Activated CD8-positive, alpha-beta T cell treated with anti-CD3 and anti-CD28 coated beads, Interleukin-2, amount 10 ng/mL, durations not matched to agents 7 days and 5 days (primary cell): ENCODE measurements at regions not wholly inside any gene's neighbourhood (a gene's known extent, or its start where the extent isn't known, plus 50 kb on each side); places are given as distances from the start of the nearest gene placed in this dataset.
A peak's percentile ranks its signal among the peaks of the same experiment; 100 is the strongest.

Experiments used
- ATAC-seq: fragments of 150-1000 bp; cut with Tn5 transposase; one replicate; pipeline ENCODE4 v1.10.0; 2021; ENCODE audit warnings: moderate library complexity
- CTCF ChIA-PET: fragments of 350-600 bp; sonication (Branson Sonifier 250); formaldehyde crosslinking; loops from one replicate; lab custom pipeline; 2021; ENCODE audit warnings: antibody characterized with exemption; lab: Charles Lee
- POLR2A ChIA-PET: fragments of 350-600 bp; sonication (Branson Sonifier 250); formaldehyde crosslinking; loops from one replicate; lab custom pipeline; 2021; ENCODE audit warnings: antibody characterized with exemption; lab: Charles Lee
- DNase-seq: peaks from one replicate; pipeline ENCODE4 v3.0.0-alpha.2; 2020
- H3K27ac Mint-ChIP-seq: one replicate; pipeline ENCODE4 v1.8.0; 2021; ENCODE audit warnings: mild to moderate bottlenecking, mixed read lengths
- H3K27me3 Mint-ChIP-seq: one replicate; pipeline ENCODE4 v1.8.0; 2021; ENCODE audit warnings: low read depth, mixed read lengths
- H3K36me3 Mint-ChIP-seq: one replicate; pipeline ENCODE4 v1.8.0; 2021; ENCODE audit warnings: low read depth, mixed read lengths
- H3K4me1 Mint-ChIP-seq: one replicate; pipeline ENCODE4 v1.8.0; 2021; ENCODE audit warnings: low read depth, mixed read lengths
- H3K4me3 Mint-ChIP-seq: one replicate; pipeline ENCODE4 v1.8.0; 2021; ENCODE audit warnings: mild to moderate bottlenecking, mixed read lengths
- H3K9me3 Mint-ChIP-seq: one replicate; pipeline ENCODE4 v1.8.0; 2022; ENCODE audit warnings: mixed read lengths; ENCODE audit not compliant: insufficient read depth

- H3K4me1 Mint-ChIP-seq = peaks cover under 1% of the 10 kb centered on the region
- ATAC-seq (no peak), DNase-seq (no peak)
- ChIA-PET CTCF (interaction anchor here (1.3 to 10.7 kb wide), 2 partner anchors 9 to 64 kb away, joined by 3 to 163 read pairs; no protein-coding TSS in a partner anchor), POLR2A (no interaction called here)
- H3K27me3 Mint-ChIP-seq = peaks cover 44% of the 10 kb centered on the region
- H3K36me3 Mint-ChIP-seq = no peaks in the 10 kb centered on the region
- no peak overlapping the region for H3K4me3 Mint-ChIP-seq
- no peaks in the 10 kb centered on the region for H3K9me3 Mint-ChIP-seq
- H3K27ac Mint-ChIP-seq = no peak overlapping the region
Observed at GRCh38 chr15:89421219-89421618, 75.2 kb downstream of the RHCG start.

- H3K9me3 Mint-ChIP-seq = no peaks in the 10 kb centered on the region
- no peak overlapping the region for H3K4me3 Mint-ChIP-seq
- CTCF ChIA-PET = interaction anchor here (0.9 to 10.7 kb wide), 6 partner anchors 9 to 62 kb away, joined by 3 to 163 read pairs (median 4); no protein-coding TSS in a partner anchor
- DNase-seq = peak; percentile 76
- peak; percentile 68 for ATAC-seq
- H3K27me3 Mint-ChIP-seq = peaks cover 59% of the 10 kb centered on the region
- no peak overlapping the region for H3K27ac Mint-ChIP-seq
- POLR2A ChIA-PET = no interaction called here
- H3K4me1 Mint-ChIP-seq = peaks cover 3% of the 10 kb centered on the region
- no peaks in the 10 kb centered on the region for H3K36me3 Mint-ChIP-seq
Observed at GRCh38 chr15:89419370-89419984, 76.9 kb downstream of the RHCG start.

GRCh38 chr15:89417206-89417725, 79.1 kb downstream of the RHCG start:
- ATAC-seq (no peak), DNase-seq (no peak)
- peaks cover 3% of the 10 kb centered on the region for H3K4me1 Mint-ChIP-seq
- ChIA-PET POLR2A (no interaction called here), CTCF (interaction anchor here (0.7 to 10.7 kb wide), 10 partner anchors 10 to 60 kb away, joined by 3 to 163 read pairs (median 4); no protein-coding TSS in a partner anchor)
- peaks cover 71% of the 10 kb centered on the region for H3K27me3 Mint-ChIP-seq
- H3K9me3 Mint-ChIP-seq = no peaks in the 10 kb centered on the region
- no peak overlapping the region for H3K27ac Mint-ChIP-seq
- no peaks in the 10 kb centered on the region for H3K36me3 Mint-ChIP-seq
- no peak overlapping the region for H3K4me3 Mint-ChIP-seq

GRCh38 chr15:89416339-89417183, 79.8 kb downstream of the RHCG start:
- H3K4me3 Mint-ChIP-seq = no peak overlapping the region
- ATAC-seq (peak; percentile 82), DNase-seq (peak; percentile 84)
- ChIA-PET POLR2A (no interaction called here), CTCF (interaction anchor here (0.7 to 10.7 kb wide), 10 partner anchors 10 to 59 kb away, joined by 3 to 163 read pairs (median 4); no protein-coding TSS in a partner anchor)
- no peaks in the 10 kb centered on the region for H3K9me3 Mint-ChIP-seq
- H3K27ac Mint-ChIP-seq = no peak overlapping the region
- H3K36me3 Mint-ChIP-seq = no peaks in the 10 kb centered on the region
- H3K4me1 Mint-ChIP-seq = peaks cover 5% of the 10 kb centered on the region
- H3K27me3 Mint-ChIP-seq = peaks cover 75% of the 10 kb centered on the region

- CTCF ChIA-PET = interaction anchor here (0.8 to 10.7 kb wide), 4 partner anchors 9 to 57 kb away, joined by 3 to 163 read pairs (median 4); no protein-coding TSS in a partner anchor
- DNase-seq (no peak), ATAC-seq (no peak)
- POLR2A ChIA-PET = no interaction called here
- no peak overlapping the region for H3K4me3 Mint-ChIP-seq
- peaks cover 14% of the 10 kb centered on the region for H3K4me1 Mint-ChIP-seq
- no peaks in the 10 kb centered on the region for H3K9me3 Mint-ChIP-seq
- no peak overlapping the region for H3K27ac Mint-ChIP-seq
- no peaks in the 10 kb centered on the region for H3K36me3 Mint-ChIP-seq
- H3K27me3 Mint-ChIP-seq = peaks cover 77% of the 10 kb centered on the region
Observed at GRCh38 chr15:89414571-89414970, 79.9 kb upstream of the POLG start.

- POLR2A ChIA-PET = no interaction called here
Observed at GRCh38 chr15:89413877-89414276, 79.3 kb upstream of the POLG start.

GRCh38 chr15:89412905-89413411, 78.3 kb upstream of the POLG start:
- Mint-ChIP-seq H3K9me3 (no peaks in the 10 kb centered on the region), H3K27me3 (peaks cover 90% of the 10 kb centered on the region), H3K36me3 (no peaks in the 10 kb centered on the region), H3K4me1 (peaks cover 30% of the 10 kb centered on the region), H3K4me3 (no peak overlapping the region), H3K27ac (no peak overlapping the region)
- ChIA-PET POLR2A (interaction anchor here (1.0 kb wide), 1 partner anchor 12 kb away, joined by 4 read pairs; no protein-coding TSS in a partner anchor), CTCF (interaction anchor here (0.9 to 1.0 kb wide), 2 partner anchors 9 to 18 kb away, joined by 3 read pairs; no protein-coding TSS in a partner anchor)
- no peak for DNase-seq
- ATAC-seq = no peak

More at GRCh38 chr15:89413877-89414276, 79.3 kb upstream of the POLG start:
- no peaks in the 10 kb centered on the region for H3K9me3 Mint-ChIP-seq
- ATAC-seq (no peak), DNase-seq (no peak)
- no peak overlapping the region for H3K27ac Mint-ChIP-seq
- H3K36me3 Mint-ChIP-seq = no peaks in the 10 kb centered on the region
- H3K4me3 Mint-ChIP-seq = no peak overlapping the region
- peaks cover 21% of the 10 kb centered on the region for H3K4me1 Mint-ChIP-seq
- CTCF ChIA-PET = interaction anchor here (0.9 to 10.7 kb wide), 2 partner anchors 16 to 56 kb away, joined by 4 to 163 read pairs; no protein-coding TSS in a partner anchor
- H3K27me3 Mint-ChIP-seq = peaks cover 82% of the 10 kb centered on the region

- Mint-ChIP-seq H3K9me3 (no peaks in the 10 kb centered on the region), H3K27me3 (peaks cover 89% of the 10 kb centered on the region), H3K36me3 (no peaks in the 10 kb centered on the region), H3K4me1 (peaks cover 46% of the 10 kb centered on the region), H3K27ac (no peak overlapping the region), H3K4me3 (no peak overlapping the region)
- ATAC-seq (no peak), DNase-seq (no peak)
- ChIA-PET POLR2A (no interaction called here), CTCF (no interaction called here)
Observed at GRCh38 chr15:89410039-89410435, 75.4 kb upstream of the POLG start.

GRCh38 chr15:89409184-89410038, 74.8 kb upstream of the POLG start:
- DNase-seq = peak; percentile 42
- Mint-ChIP-seq H3K27ac (no peak overlapping the region), H3K4me1 (peaks cover 46% of the 10 kb centered on the region)

GRCh38 chr15:89408372-89409183, 74.0 kb upstream of the POLG start:
- POLR2A ChIA-PET = interaction anchor here (1.1 to 1.7 kb wide), 2 partner anchors 9 to 22 kb away, joined by 3 to 4 read pairs; no protein-coding TSS in a partner anchor
- ATAC-seq (no peak), DNase-seq (no peak)
- H3K36me3 Mint-ChIP-seq = no peaks in the 10 kb centered on the region
- H3K4me3 Mint-ChIP-seq = peak overlapping the region; percentile 77
- peaks cover 46% of the 10 kb centered on the region for H3K4me1 Mint-ChIP-seq
- CTCF ChIA-PET = interaction anchor here (0.9 to 2.0 kb wide), 7 partner anchors 9 to 42 kb away, joined by 3 to 8 read pairs (median 3); no protein-coding TSS in a partner anchor
- H3K27ac Mint-ChIP-seq = no peak overlapping the region
- peaks cover 90% of the 10 kb centered on the region for H3K27me3 Mint-ChIP-seq
- no peaks in the 10 kb centered on the region for H3K9me3 Mint-ChIP-seq

More at GRCh38 chr15:89409184-89410038, 74.8 kb upstream of the POLG start:
- Mint-ChIP-seq H3K4me3 (peak overlapping the region; percentile 77), H3K27me3 (peaks cover 90% of the 10 kb centered on the region), H3K9me3 (no peaks in the 10 kb centered on the region), H3K36me3 (no peaks in the 10 kb centered on the region)
- ATAC-seq = no peak
- ChIA-PET CTCF (interaction anchor here (0.9 to 2.0 kb wide), 5 partner anchors 9 to 37 kb away, joined by 3 to 8 read pairs (median 5); no protein-coding TSS in a partner anchor), POLR2A (interaction anchor here (1.1 to 1.7 kb wide), 2 partner anchors 10 to 21 kb away, joined by 3 to 4 read pairs; no protein-coding TSS in a partner anchor)
